ENCODE measurements at regions not wholly inside any gene's neighbourhood (a gene's known extent, or its start where the extent isn't known, plus 50 kb on each side); places are given as distances from the start of the nearest gene placed in this dataset.

- DNase-seq (ENCODE audit: low read depth), result no peak
- no peak for TF ChIP-seq CTCF (IDR thresholded peaks at IDR 0.05; ENCODE audit: insufficient read depth, low read length)
- no peak overlapping the region for H3K4me3 ChIP-seq (ENCODE audit: low read depth, low read length)
Observed at GRCh38 chr12:94070520-94070919, 77.9 kb upstream of the PLXNC1 start.

- TF ChIP-seq CTCF (IDR thresholded peaks at IDR 0.05; ENCODE audit: insufficient read depth, low read length), result no peak
- H3K4me3 ChIP-seq (ENCODE audit: low read depth, low read length), result no peak overlapping the region
- DNase-seq (ENCODE audit: low read depth), result no peak
Observed at GRCh38 chr12:94071258-94071657, 77.1 kb upstream of the PLXNC1 start.

GRCh38 chr12:94073441-94074051, 74.8 kb upstream of the PLXNC1 start:
- DNase-seq (ENCODE audit: low read depth), result peak; percentile 76
- no peak for TF ChIP-seq CTCF (IDR thresholded peaks at IDR 0.05; ENCODE audit: insufficient read depth, low read length)
- H3K4me3 ChIP-seq (ENCODE audit: low read depth, low read length), result no peak overlapping the region

- peak; percentile 76 for DNase-seq (ENCODE audit: low read depth)
- H3K4me3 ChIP-seq (ENCODE audit: low read depth, low read length), result no peak overlapping the region
- peak; percentile 4 for TF ChIP-seq CTCF (IDR thresholded peaks at IDR 0.05; ENCODE audit: insufficient read depth, low read length)
Observed at GRCh38 chr12:94074216-94074979, 74.0 kb upstream of the PLXNC1 start.

- peak overlapping the region; percentile 14 for H3K4me3 ChIP-seq (ENCODE audit: low read depth, low read length)
- peak; percentile 96 for DNase-seq (ENCODE audit: low read depth)
- peak; percentile 85 for TF ChIP-seq CTCF (IDR thresholded peaks at IDR 0.05; ENCODE audit: insufficient read depth, low read length)
Observed at GRCh38 chr12:94074980-94075629, 73.3 kb upstream of the PLXNC1 start.

GRCh38 chr12:94077209-94077608, 71.2 kb upstream of the PLXNC1 start:
- H3K4me3 ChIP-seq (ENCODE audit: low read depth, low read length), result no peak overlapping the region
- no peak for TF ChIP-seq CTCF (IDR thresholded peaks at IDR 0.05; ENCODE audit: insufficient read depth, low read length)
- DNase-seq (ENCODE audit: low read depth), result no peak
